GM12892 (cell line): ENCODE measurements at regions not wholly inside any gene's neighbourhood (a gene's known extent, or its start where the extent isn't known, plus 50 kb on each side); places are given as distances from the start of the nearest gene placed in this dataset.

Source experiments
- POLR2A ChIP-seq: IDR thresholded peaks from 2 replicates; pipeline ENCODE4 v1.6.1; 2011; ENCODE audit warnings: low read depth, low read length, control low read depth
- POLR2AphosphoS5 ChIP-seq: IDR thresholded peaks from 2 replicates; pipeline ENCODE4 v1.6.1; 2011; ENCODE audit warnings: low read depth, low read length, control low read depth
- TAF1 ChIP-seq: IDR thresholded peaks from 2 replicates; pipeline ENCODE4 v1.6.1; 2011; ENCODE audit warnings: low read depth, mild to moderate bottlenecking, control low read depth, low read length, borderline replicate concordance

- no peak for TF ChIP-seq POLR2AphosphoS5
- no peak for TF ChIP-seq POLR2A
- TF ChIP-seq TAF1 = no peak
These were observed 79.4 kb upstream of the SLC25A33 start for GRCh38 chr1:9459816-9460407.
